OCI-LY1 (cell line): ENCODE measurements at regions not wholly inside any gene's neighbourhood (a gene's known extent, or its start where the extent isn't known, plus 50 kb on each side); places are given as distances from the start of the nearest gene placed in this dataset.
A peak's percentile ranks its signal among the peaks of the same experiment; 100 is the strongest.

Experiments
- H2AFZ ChIP-seq: fragments of 200-600 bp; sonication (generic), shearing (Covaris generic); 2 replicates; pipeline ENCODE4 v1.6.0; 2014; ENCODE audit warnings: antibody characterized with exemption, mild to moderate bottlenecking, low read length
- H3F3A ChIP-seq: fragments of 200-600 bp; sonication (generic), shearing (Covaris generic); 2 replicates; pipeline ENCODE4 v1.6.0; 2014; ENCODE audit warnings: mild to moderate bottlenecking, antibody characterized with exemption, low read length, moderate library complexity; ENCODE audit not compliant: insufficient read depth
- H3K27ac ChIP-seq: fragments of 200-600 bp; sonication (generic); 2 replicates; pipeline ENCODE4 v1.5.1; 2014; ENCODE audit warnings: low read length, mixed run types, mild to moderate bottlenecking, low read depth; ENCODE audit not compliant: poor library complexity, severe bottlenecking
- H3K27me3 ChIP-seq: fragments of 200-600 bp; sonication (generic); 2 replicates; pipeline ENCODE4 v1.6.0; 2014; ENCODE audit warnings: antibody characterized with exemption, mild to moderate bottlenecking, low read length, moderate library complexity; ENCODE audit not compliant: insufficient read depth
- H3K36me3 ChIP-seq: fragments of 200-600 bp; sonication (generic); 2 replicates; pipeline ENCODE4 v1.6.1; 2014; ENCODE audit warnings: mild to moderate bottlenecking, antibody characterized with exemption, low read length, moderate library complexity, mixed read lengths; ENCODE audit not compliant: insufficient read depth
- H3K4me1 ChIP-seq: fragments of 200-600 bp; sonication (generic); 2 replicates; pipeline ENCODE4 v1.5.1; 2014; ENCODE audit warnings: mild to moderate bottlenecking, low read length, moderate library complexity; ENCODE audit not compliant: insufficient read depth, severe bottlenecking
- H3K4me2 ChIP-seq: fragments of 200-600 bp; sonication (generic), shearing (Covaris generic); 2 replicates; pipeline ENCODE4 v1.6.1; 2014; ENCODE audit warnings: low read length
- H3K4me3 ChIP-seq: fragments of 200-600 bp; sonication (generic); 2 replicates; pipeline ENCODE4 v1.5.1; 2014; ENCODE audit warnings: low read length, low read depth, mild to moderate bottlenecking, mixed read lengths; ENCODE audit not compliant: poor library complexity, severe bottlenecking
- H3K79me2 ChIP-seq: fragments of 200-600 bp; shearing (Covaris generic); 2 replicates; pipeline ENCODE4 v1.6.1; 2016; ENCODE audit warnings: mixed run types, low read length, mixed read lengths; ENCODE audit not compliant: insufficient read depth
- H3K9ac ChIP-seq: fragments of 200-600 bp; sonication (generic), shearing (Covaris generic); 2 replicates; pipeline ENCODE4 v1.6.1; 2014; ENCODE audit warnings: mild to moderate bottlenecking, low read length, mixed read lengths
- H3K9me2 ChIP-seq: fragments of 200-600 bp; sonication (generic), shearing (Covaris generic); 2 replicates; pipeline ENCODE4 v1.6.1; 2014; ENCODE audit warnings: low read depth, mild to moderate bottlenecking, low read length, mixed read lengths
- H3K9me3 ChIP-seq: fragments of 200-600 bp; shearing (Covaris generic); 2 replicates; pipeline ENCODE4 v1.6.1; 2014; ENCODE audit warnings: low read length, mixed read lengths
- H4K20me1 ChIP-seq: fragments of 200-600 bp; sonication (generic), shearing (Covaris generic); 2 replicates; pipeline ENCODE4 v1.6.0; 2016; ENCODE audit warnings: mild to moderate bottlenecking, low read length; ENCODE audit not compliant: insufficient read depth
- EZH2 ChIP-seq: fragments of 200-600 bp; sonication (generic), shearing (Covaris generic); IDR thresholded peaks from 2 replicates; pipeline ENCODE4 v1.8.0; 2017; ENCODE audit warnings: borderline replicate concordance, mixed run types, mild to moderate bottlenecking, antibody characterized with exemption, low read length, moderate library complexity, mixed read lengths
- TF ChIP-seq, protein P1 (sequence below): fragments of 200-600 bp; sonication (generic), shearing (Covaris generic); IDR thresholded peaks from 2 replicates; pipeline ENCODE4 v1.5.1; 2017; ENCODE audit warnings: mild to moderate bottlenecking, antibody characterized with exemption, low read length, moderate library complexity, mixed read lengths

DNA sequence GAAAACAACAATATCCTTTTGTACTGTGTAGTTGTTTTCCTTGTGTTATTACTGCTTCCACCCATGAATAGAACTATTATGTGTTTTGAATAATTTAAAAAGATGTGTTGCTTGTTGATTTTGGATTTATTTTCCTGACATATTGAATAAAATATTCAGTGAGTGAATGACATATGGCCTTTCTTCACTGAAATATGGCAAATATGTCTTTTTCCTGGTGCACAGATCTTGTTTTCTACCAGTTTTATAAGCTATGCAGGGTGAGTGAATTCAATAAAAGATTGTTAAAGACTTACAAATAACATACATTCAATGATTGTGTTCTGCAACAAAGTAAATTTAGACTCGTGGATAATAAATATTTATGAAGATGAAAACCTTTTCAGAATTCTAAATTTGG lies 1216.3 kb upstream of the ADGRL3 start:
- Histone ChIP-seq H3K9ac (no peak overlapping the region), H3K4me2 (no peak overlapping the region), H3K27me3 (no peaks in the 10 kb centered on the region), H3F3A (no peaks in the 10 kb centered on the region), H3K9me3 (no peaks in the 10 kb centered on the region), H3K79me2 (no peaks in the 10 kb centered on the region), H3K9me2 (no peaks in the 10 kb centered on the region), H3K4me3 (no peak overlapping the region), H2AFZ (no peak overlapping the region), H4K20me1 (no peaks in the 10 kb centered on the region), H3K27ac (no peak overlapping the region), H3K4me1 (no peaks in the 10 kb centered on the region), H3K36me3 (no peaks in the 10 kb centered on the region)
- TF ChIP-seq, protein P1, sequence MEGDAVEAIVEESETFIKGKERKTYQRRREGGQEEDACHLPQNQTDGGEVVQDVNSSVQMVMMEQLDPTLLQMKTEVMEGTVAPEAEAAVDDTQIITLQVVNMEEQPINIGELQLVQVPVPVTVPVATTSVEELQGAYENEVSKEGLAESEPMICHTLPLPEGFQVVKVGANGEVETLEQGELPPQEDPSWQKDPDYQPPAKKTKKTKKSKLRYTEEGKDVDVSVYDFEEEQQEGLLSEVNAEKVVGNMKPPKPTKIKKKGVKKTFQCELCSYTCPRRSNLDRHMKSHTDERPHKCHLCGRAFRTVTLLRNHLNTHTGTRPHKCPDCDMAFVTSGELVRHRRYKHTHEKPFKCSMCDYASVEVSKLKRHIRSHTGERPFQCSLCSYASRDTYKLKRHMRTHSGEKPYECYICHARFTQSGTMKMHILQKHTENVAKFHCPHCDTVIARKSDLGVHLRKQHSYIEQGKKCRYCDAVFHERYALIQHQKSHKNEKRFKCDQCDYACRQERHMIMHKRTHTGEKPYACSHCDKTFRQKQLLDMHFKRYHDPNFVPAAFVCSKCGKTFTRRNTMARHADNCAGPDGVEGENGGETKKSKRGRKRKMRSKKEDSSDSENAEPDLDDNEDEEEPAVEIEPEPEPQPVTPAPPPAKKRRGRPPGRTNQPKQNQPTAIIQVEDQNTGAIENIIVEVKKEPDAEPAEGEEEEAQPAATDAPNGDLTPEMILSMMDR, result no peak
- TF ChIP-seq EZH2, result no peak

DNA sequence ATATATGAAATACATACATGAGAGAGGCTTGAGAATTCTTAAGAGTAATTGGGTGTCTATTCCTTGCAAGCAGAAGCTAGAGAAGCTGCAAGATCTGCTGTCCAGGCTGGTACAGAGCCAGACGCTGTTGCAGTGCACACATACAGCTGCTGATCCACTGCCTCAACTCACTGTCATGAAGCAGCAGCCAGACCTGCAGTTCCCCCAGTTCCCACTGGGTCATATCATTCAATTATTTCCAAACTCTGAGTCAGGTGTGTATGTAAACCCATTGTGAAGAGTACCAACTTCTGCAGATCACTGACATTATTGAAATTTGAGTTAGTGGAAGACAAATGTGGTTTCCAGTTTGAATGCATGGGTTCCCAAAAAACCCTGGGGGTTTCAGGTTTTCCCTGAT lies 1212.8 kb upstream of the ADGRL3 start:
- H3F3A ChIP-seq, result no peaks in the 10 kb centered on the region
- no peaks in the 10 kb centered on the region for H3K36me3 ChIP-seq
- H4K20me1 ChIP-seq, result no peaks in the 10 kb centered on the region
- no peak overlapping the region for H3K9ac ChIP-seq
- no peak for TF ChIP-seq EZH2
- TF ChIP-seq, protein P1, result no peak
- H3K9me2 ChIP-seq, result no peaks in the 10 kb centered on the region
- no peak overlapping the region for H3K4me3 ChIP-seq
- H3K4me2 ChIP-seq, result no peak overlapping the region
- no peak overlapping the region for H3K27ac ChIP-seq
- H3K4me1 ChIP-seq, result no peaks in the 10 kb centered on the region
- no peaks in the 10 kb centered on the region for H3K27me3 ChIP-seq
- H2AFZ ChIP-seq, result no peak overlapping the region
- H3K9me3 ChIP-seq, result no peaks in the 10 kb centered on the region
- H3K79me2 ChIP-seq, result no peaks in the 10 kb centered on the region

DNA sequence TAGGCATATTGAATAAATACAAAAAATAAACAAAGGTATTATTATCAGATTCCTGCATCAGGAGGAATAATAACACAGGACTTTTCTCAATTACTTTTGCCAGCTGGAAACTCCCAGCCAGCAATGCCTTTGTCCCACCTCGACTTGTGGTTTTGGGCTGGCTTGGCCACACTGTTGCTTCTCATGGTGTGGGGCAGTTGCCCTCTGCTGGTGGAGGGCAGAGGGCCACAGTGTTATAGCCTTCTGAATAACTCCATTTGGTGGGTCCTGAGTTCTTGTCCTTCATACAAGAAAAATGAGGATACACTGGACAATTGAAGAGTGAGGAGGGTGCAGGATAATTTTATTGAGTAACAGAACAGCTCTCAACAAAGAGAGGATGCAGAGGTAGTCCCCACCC lies 1206.0 kb upstream of the ADGRL3 start:
- no peak overlapping the region for H2AFZ ChIP-seq
- no peak overlapping the region for H3K9ac ChIP-seq
- no peaks in the 10 kb centered on the region for H3K79me2 ChIP-seq
- H3K4me2 ChIP-seq, result no peak overlapping the region
- no peaks in the 10 kb centered on the region for H3K4me1 ChIP-seq
- no peak overlapping the region for H3K27ac ChIP-seq
- no peak for TF ChIP-seq EZH2
- TF ChIP-seq, protein P1, result 0 out of 2 replicates have a peak, but pooled peaks have one; percentile 16
- H3F3A ChIP-seq, result no peaks in the 10 kb centered on the region
- no peaks in the 10 kb centered on the region for H3K27me3 ChIP-seq
- no peaks in the 10 kb centered on the region for H3K36me3 ChIP-seq
- H4K20me1 ChIP-seq, result no peaks in the 10 kb centered on the region
- H3K9me3 ChIP-seq, result peaks cover 3% of the 10 kb centered on the region; the same call in 1 of the 2 replicates
- H3K4me3 ChIP-seq, result no peak overlapping the region
- no peaks in the 10 kb centered on the region for H3K9me2 ChIP-seq
